Right lobe of liver (tissue), 4 donors: ENCODE measurements at regions not wholly inside any gene's neighbourhood (a gene's known extent, or its start where the extent isn't known, plus 50 kb on each side); places are given as distances from the start of the nearest gene placed in this dataset.

Experiments
- POLR2A ChIP-seq: fragments of 450-650 bp; IDR thresholded peaks from one replicate; pipeline ENCODE4 v1.6.1; 2017; ENCODE audit warnings: antibody characterized with exemption, mild to moderate bottlenecking
- TF ChIP-seq, protein P1 (sequence below), 4 donors: fragments of 200-600 bp in 3 of 4; fragments of 450-650 bp in 1 of 4; IDR thresholded peaks; one replicate each; pipeline versions ENCODE4 v1.5.1 to v1.8.0; 2016 to 2022; ENCODE audit warnings: antibody characterized with exemption in 4 of 4, mild to moderate bottlenecking in 2 of 4
- donor health status: DM: no; HTN: no; CAD: no.
- donor health status: DM: no; HTN: no; CAD: no.
- donor health status: DM: no; HTN: yes; CAD: no.

- TF ChIP-seq, protein P1, sequence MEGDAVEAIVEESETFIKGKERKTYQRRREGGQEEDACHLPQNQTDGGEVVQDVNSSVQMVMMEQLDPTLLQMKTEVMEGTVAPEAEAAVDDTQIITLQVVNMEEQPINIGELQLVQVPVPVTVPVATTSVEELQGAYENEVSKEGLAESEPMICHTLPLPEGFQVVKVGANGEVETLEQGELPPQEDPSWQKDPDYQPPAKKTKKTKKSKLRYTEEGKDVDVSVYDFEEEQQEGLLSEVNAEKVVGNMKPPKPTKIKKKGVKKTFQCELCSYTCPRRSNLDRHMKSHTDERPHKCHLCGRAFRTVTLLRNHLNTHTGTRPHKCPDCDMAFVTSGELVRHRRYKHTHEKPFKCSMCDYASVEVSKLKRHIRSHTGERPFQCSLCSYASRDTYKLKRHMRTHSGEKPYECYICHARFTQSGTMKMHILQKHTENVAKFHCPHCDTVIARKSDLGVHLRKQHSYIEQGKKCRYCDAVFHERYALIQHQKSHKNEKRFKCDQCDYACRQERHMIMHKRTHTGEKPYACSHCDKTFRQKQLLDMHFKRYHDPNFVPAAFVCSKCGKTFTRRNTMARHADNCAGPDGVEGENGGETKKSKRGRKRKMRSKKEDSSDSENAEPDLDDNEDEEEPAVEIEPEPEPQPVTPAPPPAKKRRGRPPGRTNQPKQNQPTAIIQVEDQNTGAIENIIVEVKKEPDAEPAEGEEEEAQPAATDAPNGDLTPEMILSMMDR (IDR thresholded peaks at IDR 0.05) = no peak
- TF ChIP-seq POLR2A = no peak
Measured at GRCh38 chr2:145184741-145185651, 665.1 kb upstream of the ZEB2 start.
